Upper lobe of left lung (tissue), 4 donors: ENCODE measurements at regions not wholly inside any gene's neighbourhood (a gene's known extent, or its start where the extent isn't known, plus 50 kb on each side); places are given as distances from the start of the nearest gene placed in this dataset.

Experiments
- EP300 ChIP-seq, 4 donors: sonication (generic); formaldehyde crosslinking; IDR thresholded peaks; one replicate each; pipeline ENCODE4 v1.5.1; 2017; ENCODE audit warnings: antibody characterized with exemption in 4 of 4, control low read depth in 2 of 4
- POLR2A ChIP-seq, 4 donors: fragments of 450-650 bp; IDR thresholded peaks; one replicate each; pipeline ENCODE4 v1.5.1; 2016 to 2017; ENCODE audit warnings: antibody characterized with exemption in 4 of 4, mild to moderate bottlenecking in 2 of 4
- POLR2AphosphoS5 ChIP-seq, 2 donors: sonication (generic); formaldehyde crosslinking; IDR thresholded peaks; one replicate each; pipeline ENCODE4 v1.5.1; 2017; ENCODE audit warnings: antibody characterized with exemption in 2 of 2

DNA sequence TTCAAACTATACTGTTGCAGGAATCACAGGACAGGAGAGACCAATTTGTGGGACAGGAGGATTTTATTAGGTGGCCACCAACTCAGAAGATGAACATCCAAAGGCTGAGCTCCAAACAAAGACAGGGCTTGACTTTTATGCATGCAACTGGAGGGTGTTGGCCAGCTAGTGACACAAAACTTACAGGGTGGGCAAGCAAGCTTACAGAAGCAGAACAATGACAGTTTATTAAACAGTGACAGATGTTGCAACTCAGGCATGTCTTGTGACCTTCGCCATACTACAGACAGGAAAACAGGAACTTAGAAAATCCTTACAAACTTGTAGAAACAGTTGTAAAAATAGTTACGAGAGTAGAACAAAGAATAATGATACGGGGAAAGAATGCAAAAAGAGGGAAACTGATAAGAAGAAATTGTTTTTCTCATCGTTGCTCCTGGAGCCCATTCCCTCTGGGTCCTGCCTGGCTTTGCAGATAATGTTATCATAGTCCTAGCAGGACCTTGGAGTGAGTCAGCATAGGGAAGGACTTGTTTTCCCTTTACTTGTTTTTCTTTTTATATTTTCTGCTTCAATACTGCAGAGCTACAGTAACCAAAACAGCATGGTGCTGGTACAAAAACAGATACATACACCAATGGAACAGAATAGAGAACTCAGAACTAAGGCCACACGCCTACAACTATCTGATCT is 2083.0 kb upstream of the ACO1 start:
- TF ChIP-seq POLR2AphosphoS5 (IDR thresholded peaks at IDR 0.05) (no peak), POLR2A (IDR thresholded peaks at IDR 0.05) (no peak), EP300 (IDR thresholded peaks at IDR 0.05) (no peak)
